HCT116 (cell line): ENCODE measurements at regions not wholly inside any gene's neighbourhood (a gene's known extent, or its start where the extent isn't known, plus 50 kb on each side); places are given as distances from the start of the nearest gene placed in this dataset.

Source experiments
- EZH2 ChIP-seq: fragments of 200-600 bp; sonication (generic); IDR thresholded peaks from 2 replicates; pipeline ENCODE4 v1.6.1; 2017; ENCODE audit warnings: antibody characterized with exemption, mixed run types
- POLR2AphosphoS5 ChIP-seq: IDR thresholded peaks from 2 replicates; pipeline ENCODE4 v1.6.1; 2011; ENCODE audit warnings: mild to moderate bottlenecking, low read depth, low read length, moderate library complexity

- no peak for TF ChIP-seq EZH2
- TF ChIP-seq POLR2AphosphoS5, result no peak
Measured at GRCh38 chr13:59205501-59205900, 958.2 kb downstream of the DIAPH3 start.
